DMS153 (cell line): ENCODE measurements at regions not wholly inside any gene's neighbourhood (a gene's known extent, or its start where the extent isn't known, plus 50 kb on each side); places are given as distances from the start of the nearest gene placed in this dataset.
"Not testable (repeated sequence)": the region's sequence is repeated elsewhere in the genome, so short reads cannot be mapped to it uniquely, and the experiment has no call there.

Experiments used
- DNase-seq: peaks from one replicate; lab custom pipeline; 2025; lab: John Stamatoyannopoulos, UW

- not testable (repeated sequence) for DNase-seq
Observed at GRCh38 chr7:136419740-136420139, 442.6 kb upstream of the MTPN start.

DNA sequence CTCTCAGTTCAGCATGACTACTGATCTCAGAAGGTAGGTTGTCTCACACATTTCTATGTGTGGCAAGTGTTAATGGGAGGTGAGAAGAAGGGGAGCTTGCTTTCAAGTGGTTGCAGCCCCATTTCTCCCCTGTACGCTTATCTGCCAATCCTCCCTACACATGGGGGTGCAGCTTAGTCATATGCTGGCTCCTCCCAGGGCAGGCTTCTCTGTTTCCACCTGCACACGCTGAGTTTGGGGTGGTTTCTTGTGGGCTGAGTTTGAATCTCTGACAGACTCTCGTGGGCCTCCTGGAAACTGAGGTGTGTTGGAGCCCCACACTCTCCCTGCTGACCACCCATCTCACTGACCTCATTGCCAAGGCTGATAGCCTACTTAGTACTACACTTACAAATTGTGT is 435.8 kb upstream of the MTPN start:
- DNase-seq: no peak

GRCh38 chr7:136405931-136406777 is 429.0 kb upstream of the MTPN start:
- peak; percentile 19 for DNase-seq

GRCh38 chr7:136403591-136403990 is 426.4 kb upstream of the MTPN start:
- no peak for DNase-seq

GRCh38 chr7:136400877-136401276 is 423.7 kb upstream of the MTPN start:
- DNase-seq: no peak

- no peak for DNase-seq
Observed at GRCh38 chr7:136399385-136399784, 422.2 kb upstream of the MTPN start.

DNA sequence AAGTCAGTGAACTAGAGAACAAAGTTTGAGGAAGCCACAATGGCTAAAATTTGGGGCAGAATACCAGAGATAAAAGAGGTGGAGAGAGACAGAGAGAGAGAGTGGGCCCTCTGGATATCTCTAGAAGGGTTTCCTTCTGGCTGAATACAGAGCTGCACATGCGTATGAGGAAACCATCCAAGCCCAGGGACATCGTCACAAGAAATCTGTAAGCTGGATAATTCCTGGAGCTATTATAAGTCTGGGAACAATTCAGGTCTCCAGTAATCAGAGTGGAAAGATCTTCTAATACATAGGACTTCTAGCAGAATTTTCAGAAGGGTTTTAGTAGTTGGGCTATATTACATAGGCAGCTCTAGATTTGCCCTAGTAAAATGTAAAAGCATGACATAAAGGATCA is 415.7 kb upstream of the MTPN start:
- DNase-seq: no peak

- no peak for DNase-seq
Observed at GRCh38 chr7:136391371-136391770, 414.2 kb upstream of the MTPN start.

DNA sequence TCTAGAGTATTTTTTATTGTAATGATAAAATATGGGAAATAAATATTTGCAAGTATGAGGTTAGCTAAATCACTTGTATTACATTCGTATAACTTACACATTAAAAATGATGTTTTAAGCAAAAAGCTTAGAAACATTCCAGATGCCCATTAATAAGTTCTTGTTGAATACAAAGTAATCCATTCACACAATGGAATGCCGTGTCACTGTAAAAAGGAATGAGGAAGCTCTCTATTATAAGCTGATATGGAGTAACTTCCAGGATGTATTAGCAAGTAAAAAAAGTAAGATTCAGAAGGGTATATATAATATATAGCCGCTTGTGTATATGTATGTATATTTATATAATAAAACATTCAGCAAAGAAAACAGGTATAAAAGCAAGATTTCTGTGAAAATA is 412.8 kb upstream of the MTPN start:
- no peak for DNase-seq

- no peak for DNase-seq
Observed at GRCh38 chr7:136386876-136387275, 409.7 kb upstream of the MTPN start.

GRCh38 chr7:136371409-136371808 is 394.2 kb upstream of the MTPN start:
- DNase-seq: not testable (repeated sequence)

DNA sequence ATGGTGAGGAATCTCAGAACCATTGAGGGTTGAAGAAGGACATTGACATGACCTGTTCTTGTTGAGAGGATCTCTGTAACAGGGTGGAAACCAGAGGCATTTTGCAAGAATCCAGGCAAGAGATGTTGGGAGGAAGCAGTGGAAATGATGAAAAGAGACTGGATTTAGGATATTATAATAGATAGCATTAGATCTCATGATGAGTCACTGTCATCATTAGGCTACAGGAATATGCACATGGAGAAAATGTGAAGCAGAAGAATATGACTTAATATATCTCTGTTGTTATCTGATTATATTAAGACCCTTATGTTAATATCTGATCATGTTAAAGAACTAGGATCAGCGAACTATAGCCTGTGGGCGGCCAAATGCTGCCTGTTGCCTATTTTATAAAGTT is 393.0 kb upstream of the MTPN start:
- no peak for DNase-seq

- DNase-seq: no peak
Observed at GRCh38 chr7:136369225-136369624, 392.1 kb upstream of the MTPN start.

DNA sequence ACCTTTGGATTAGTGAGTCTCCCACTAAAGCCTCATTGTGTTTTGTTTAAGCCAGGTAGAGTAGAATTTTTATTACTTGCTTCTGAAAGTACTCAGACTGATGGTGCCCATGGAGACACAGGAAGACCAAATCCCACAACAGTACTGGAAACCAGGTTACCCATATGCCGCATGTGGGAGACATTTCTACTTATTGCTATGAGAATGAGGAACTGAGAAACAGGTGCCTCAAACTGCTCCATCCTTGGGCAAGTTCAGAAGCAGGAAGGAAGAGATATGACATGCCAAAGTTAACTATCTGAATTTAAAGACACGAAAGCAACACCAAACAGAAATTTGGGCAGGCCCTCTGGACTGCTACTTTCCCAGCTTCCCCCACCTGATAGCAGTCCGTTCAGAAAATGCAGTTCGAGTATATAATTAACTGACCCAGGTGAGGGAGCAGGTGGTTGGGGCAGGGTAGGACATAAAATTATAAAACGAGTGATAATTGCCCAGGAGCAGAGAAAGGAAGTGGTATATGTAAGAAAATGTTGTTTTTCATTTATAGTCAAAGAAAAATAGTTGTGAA is 382.3 kb upstream of the MTPN start:
- DNase-seq: no peak

- no peak for DNase-seq
Observed at GRCh38 chr7:136353287-136353686, 376.1 kb upstream of the MTPN start.

GRCh38 chr7:136348542-136349192 is 371.5 kb upstream of the MTPN start:
- DNase-seq: no peak

- no peak for DNase-seq
Observed at GRCh38 chr7:136348142-136348541, 371.0 kb upstream of the MTPN start.

- no peak for DNase-seq
Observed at GRCh38 chr7:136347488-136347887, 370.3 kb upstream of the MTPN start.

DNA sequence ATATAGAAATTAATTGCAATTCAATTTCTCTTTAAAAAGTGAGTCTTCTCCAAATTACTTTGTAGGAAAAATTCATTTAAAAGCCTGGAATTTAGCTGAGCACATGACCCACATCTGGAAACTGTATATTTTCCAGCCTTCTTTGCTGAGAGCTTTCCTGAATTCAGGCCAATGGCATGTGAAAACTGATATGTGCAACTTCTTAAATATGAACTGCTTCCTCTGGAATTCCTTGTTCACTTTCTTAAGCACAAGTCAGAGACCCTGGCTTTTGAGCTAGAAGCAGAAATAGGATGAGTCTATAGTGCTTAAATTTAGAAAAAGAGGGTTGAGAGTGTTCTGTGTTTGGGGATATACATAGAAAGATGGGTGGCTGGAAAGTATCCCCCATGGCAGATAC is 365.1 kb upstream of the MTPN start:
- no peak for DNase-seq

GRCh38 chr7:136339464-136339863 is 362.3 kb upstream of the MTPN start:
- DNase-seq: no peak

GRCh38 chr7:136336932-136337331 is 359.8 kb upstream of the MTPN start:
- DNase-seq: no peak

- no peak for DNase-seq
Observed at GRCh38 chr7:136333636-136334035, 356.5 kb upstream of the MTPN start.

- no peak for DNase-seq
Observed at GRCh38 chr7:136326045-136326609, 349.0 kb upstream of the MTPN start.
